H9 (cell line): ENCODE measurements at regions not wholly inside any gene's neighbourhood (a gene's known extent, or its start where the extent isn't known, plus 50 kb on each side); places are given as distances from the start of the nearest gene placed in this dataset.

Source experiments
- DNase-seq: peaks from one replicate; pipeline ENCODE4 v3.0.0-alpha.2; 2017
- H2AFZ ChIP-seq: one replicate; pipeline ENCODE4 v1.6.1; 2013; ENCODE audit warnings: mild to moderate bottlenecking, low read length, control low read depth, moderate library complexity
- H2AK5ac ChIP-seq: 2 replicates; pipeline ENCODE4 v1.6.1; 2013; ENCODE audit warnings: low read length, control low read depth, mixed read lengths; ENCODE audit not compliant: insufficient read length
- H2BK120ac ChIP-seq: one replicate; pipeline ENCODE4 v1.6.1; 2013; ENCODE audit warnings: low read depth, mild to moderate bottlenecking, low read length, control low read depth, inconsistent platforms; ENCODE audit not compliant: poor library complexity, severe bottlenecking
- H2BK12ac ChIP-seq: 2 replicates; pipeline ENCODE4 v1.6.1; 2013; ENCODE audit warnings: low read length, control low read depth, mixed read lengths, low read depth; ENCODE audit not compliant: insufficient read length
- H2BK15ac ChIP-seq: 2 replicates; pipeline ENCODE4 v1.6.1; 2013; ENCODE audit warnings: low read depth, low read length, control low read depth
- H2BK20ac ChIP-seq: one replicate; pipeline ENCODE4 v1.6.1; 2013; ENCODE audit warnings: low read depth, mild to moderate bottlenecking, low read length, control low read depth, inconsistent platforms; ENCODE audit not compliant: poor library complexity, severe bottlenecking
- H2BK5ac ChIP-seq: 2 replicates; pipeline ENCODE4 v1.6.1; 2013; ENCODE audit warnings: low read length, control low read depth, mixed read lengths; ENCODE audit not compliant: insufficient read length
- H3K14ac ChIP-seq: 2 replicates; pipeline ENCODE4 v1.6.1; 2013; ENCODE audit warnings: low read length, control low read depth; ENCODE audit not compliant: insufficient read depth
- H3K18ac ChIP-seq: 2 replicates; pipeline ENCODE4 v1.6.1; 2013; ENCODE audit warnings: low read depth, mild to moderate bottlenecking, mixed read lengths, low read length, control low read depth; ENCODE audit not compliant: insufficient read length
- H3K23ac ChIP-seq: 2 replicates; pipeline ENCODE4 v1.6.1; 2013; ENCODE audit warnings: low read length, control low read depth, mixed read lengths, low read depth; ENCODE audit not compliant: insufficient read length
- H3K23me2 ChIP-seq: 2 replicates; pipeline ENCODE4 v1.6.1; 2013; ENCODE audit warnings: low read depth, mild to moderate bottlenecking, mixed read lengths, low read length, control low read depth; ENCODE audit not compliant: insufficient read length, poor library complexity, severe bottlenecking
- H3K27ac ChIP-seq: 2 replicates; pipeline ENCODE4 v1.5.1; 2013; ENCODE audit warnings: low read length, control low read depth, mixed read lengths, low read depth; ENCODE audit not compliant: insufficient read length
- H3K27me3 ChIP-seq: 2 replicates; pipeline ENCODE4 v1.6.1; 2013; ENCODE audit warnings: low read length, control low read depth, inconsistent platforms; ENCODE audit not compliant: insufficient read depth
- H3K4ac ChIP-seq: 2 replicates; pipeline ENCODE4 v1.6.1; 2013; ENCODE audit warnings: low read depth, mild to moderate bottlenecking, control low read depth, inconsistent platforms, low read length, moderate library complexity
- H3K4me1 ChIP-seq: 2 replicates; pipeline ENCODE4 v1.6.1; 2013; ENCODE audit warnings: low read length, control low read depth, inconsistent platforms; ENCODE audit not compliant: insufficient read depth
- H3K4me2 ChIP-seq: 2 replicates; pipeline ENCODE4 v1.6.1; 2013; ENCODE audit warnings: low read length, control low read depth, mixed read lengths; ENCODE audit not compliant: insufficient read length, insufficient read depth
- H3K56ac ChIP-seq: 2 replicates; pipeline ENCODE4 v1.6.1; 2013; ENCODE audit warnings: low read depth, mild to moderate bottlenecking, mixed read lengths, low read length, control low read depth; ENCODE audit not compliant: insufficient read length
- H3K79me1 ChIP-seq: 2 replicates; pipeline ENCODE4 v1.6.1; 2013; ENCODE audit warnings: low read depth, mild to moderate bottlenecking, moderate library complexity, low read length, control low read depth, inconsistent platforms; ENCODE audit not compliant: insufficient read depth, poor library complexity, severe bottlenecking
- H3K79me2 ChIP-seq: 2 replicates; pipeline ENCODE4 v1.6.1; 2013; ENCODE audit warnings: low read length, control low read depth, inconsistent platforms; ENCODE audit not compliant: insufficient read depth
- H3K9ac ChIP-seq: 2 replicates; pipeline ENCODE4 v1.6.1; 2013; ENCODE audit warnings: low read length, control low read depth, mixed read lengths; ENCODE audit not compliant: insufficient read length; ENCODE audit errors: extremely low read depth
- H3K9me3 ChIP-seq: one replicate; pipeline ENCODE4 v1.6.1; 2013; ENCODE audit warnings: low read depth, low read length, inconsistent platforms; ENCODE audit not compliant: control insufficient read depth
- H3T11ph ChIP-seq: one replicate; pipeline ENCODE4 v1.6.1; 2013; ENCODE audit warnings: mild to moderate bottlenecking, low read length, control low read depth, inconsistent platforms
- H4K20me1 ChIP-seq: one replicate; pipeline ENCODE4 v1.6.1; 2013; ENCODE audit not compliant: control insufficient read depth, insufficient read length, insufficient read depth
- H4K5ac ChIP-seq: 2 replicates; pipeline ENCODE4 v1.6.1; 2013; ENCODE audit warnings: low read depth, mild to moderate bottlenecking, mixed read lengths, low read length, control low read depth; ENCODE audit not compliant: insufficient read length
- H4K8ac ChIP-seq: replicated peaks from 2 replicates; pipeline ENCODE4 v1.6.1; 2013; ENCODE audit warnings: low read length, control low read depth, mixed read lengths, low read depth; ENCODE audit not compliant: insufficient read length
- H4K91ac ChIP-seq: 2 replicates; pipeline ENCODE4 v1.6.1; 2013; ENCODE audit warnings: low read depth, mild to moderate bottlenecking, moderate library complexity, mixed read lengths, low read length, control low read depth; ENCODE audit not compliant: insufficient read length
- H3K27ac Mint-ChIP-seq, 3 experiments: 2 replicates in 2 of 3; 3 replicates in 1 of 3; pipeline ENCODE4 v1.8.0; 2020 to 2021; ENCODE audit warnings: mixed read lengths in 3 of 3, mild to moderate bottlenecking in 1 of 3, moderate library complexity in 1 of 3
- H3K27me3 Mint-ChIP-seq: 2 replicates; pipeline ENCODE4 v1.8.0; 2021; ENCODE audit warnings: low read depth, mild to moderate bottlenecking, moderate library complexity, mixed read lengths
- H3K36me3 Mint-ChIP-seq, 3 experiments: 2 replicates in 2 of 3; 3 replicates in 1 of 3; pipeline ENCODE4 v1.8.0; 2020 to 2021; ENCODE audit warnings: low read depth in 3 of 3, mixed read lengths in 3 of 3; ENCODE audit not compliant: insufficient read depth in 1 of 3
- H3K4me1 Mint-ChIP-seq, 2 experiments: 2 replicates each; pipeline ENCODE4 v1.8.0; 2020; ENCODE audit warnings: mixed read lengths in 2 of 2
- H3K4me3 Mint-ChIP-seq, 2 experiments: 2 replicates in 1 of 2; 3 replicates in 1 of 2; pipeline ENCODE4 v1.8.0; 2020 to 2021; ENCODE audit warnings: mild to moderate bottlenecking in 2 of 2, mixed read lengths in 2 of 2, moderate library complexity in 1 of 2
- H3K9me3 Mint-ChIP-seq, 2 experiments: 2 replicates in 1 of 2; 3 replicates in 1 of 2; pipeline ENCODE4 v1.8.0; 2020; ENCODE audit warnings: mild to moderate bottlenecking in 2 of 2, mixed read lengths in 2 of 2, moderate library complexity in 1 of 2
- WGBS: extraction: QIAGEN DNeasy Blood & Tissue Kit; methylation state at CpG from one replicate; pipeline ENCODE4 v1.1.7; 2013; ENCODE audit warnings: missing lambda C conversion rate, low lambda C conversion rate, mixed read lengths; ENCODE audit not compliant: insufficient read length; ENCODE audit errors: extremely low coverage; 5-methylcytosine and 5-hydroxymethylcytosine counted together
- TF ChIP-seq, protein P1 (sequence below): fragments of 200-600 bp; sonication (generic); conservative IDR thresholded peaks from 3 replicates; pipeline ENCODE4 v1.8.0; 2021; ENCODE audit warnings: antibody characterized with exemption, mild to moderate bottlenecking

DNA sequence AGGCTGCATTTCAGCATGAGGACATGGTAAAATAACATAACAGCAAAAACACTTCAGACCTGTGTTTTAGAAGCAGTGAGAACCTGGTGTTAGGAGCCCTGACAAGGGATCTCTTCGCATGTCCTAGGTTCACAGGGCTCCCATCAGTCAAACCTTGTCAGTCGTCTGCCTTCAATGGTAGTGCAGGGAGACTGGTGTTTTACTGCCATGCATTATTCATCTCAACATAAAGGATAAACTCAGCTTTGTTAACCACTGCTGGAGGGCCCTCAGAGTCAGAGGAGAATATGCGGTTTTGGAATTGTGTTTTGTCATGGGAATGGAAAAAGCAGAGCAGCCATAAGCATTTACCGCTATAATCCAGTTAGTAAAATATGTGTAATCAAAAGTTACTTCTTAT, 275.9 kb upstream of the GCFC2 start:
- Histone ChIP-seq H2BK15ac (no peak overlapping the region), H3T11ph (no peak overlapping the region), H3K79me1 (no peaks in the 10 kb centered on the region), H2BK5ac (no peak overlapping the region), H3K9ac (no peak overlapping the region), H3K56ac (no peak overlapping the region), H3K23me2 (no peaks in the 10 kb centered on the region), H3K23ac (no peak overlapping the region), H2AFZ (no peak overlapping the region), H3K14ac (no peak overlapping the region), H3K4me2 (no peak overlapping the region), H4K5ac (no peak overlapping the region), H2BK120ac (no peak overlapping the region), H4K91ac (no peak overlapping the region), H3K4ac (no peak overlapping the region), H3K27ac (no peak overlapping the region), H2BK20ac (no peak overlapping the region), H3K9me3 (no peaks in the 10 kb centered on the region), H2AK5ac (no peak overlapping the region), H4K20me1 (no peaks in the 10 kb centered on the region), H3K18ac (no peak overlapping the region), H3K4me1 (no peaks in the 10 kb centered on the region), H3K79me2 (no peaks in the 10 kb centered on the region), H2BK12ac (no peak overlapping the region), H3K27me3 (no peaks in the 10 kb centered on the region), H4K8ac (no peak overlapping the region)
- no peak overlapping the region for H3K27ac Mint-ChIP-seq
- peaks cover 3 to 26% (median 10%) of the 10 kb centered on the region in 3 experiments; a peak in 6 of 7 replicates for H3K36me3 Mint-ChIP-seq
- peaks cover 10 to 26% of the 10 kb centered on the region in 2 experiments for H3K9me3 Mint-ChIP-seq
- TF ChIP-seq, protein P1, sequence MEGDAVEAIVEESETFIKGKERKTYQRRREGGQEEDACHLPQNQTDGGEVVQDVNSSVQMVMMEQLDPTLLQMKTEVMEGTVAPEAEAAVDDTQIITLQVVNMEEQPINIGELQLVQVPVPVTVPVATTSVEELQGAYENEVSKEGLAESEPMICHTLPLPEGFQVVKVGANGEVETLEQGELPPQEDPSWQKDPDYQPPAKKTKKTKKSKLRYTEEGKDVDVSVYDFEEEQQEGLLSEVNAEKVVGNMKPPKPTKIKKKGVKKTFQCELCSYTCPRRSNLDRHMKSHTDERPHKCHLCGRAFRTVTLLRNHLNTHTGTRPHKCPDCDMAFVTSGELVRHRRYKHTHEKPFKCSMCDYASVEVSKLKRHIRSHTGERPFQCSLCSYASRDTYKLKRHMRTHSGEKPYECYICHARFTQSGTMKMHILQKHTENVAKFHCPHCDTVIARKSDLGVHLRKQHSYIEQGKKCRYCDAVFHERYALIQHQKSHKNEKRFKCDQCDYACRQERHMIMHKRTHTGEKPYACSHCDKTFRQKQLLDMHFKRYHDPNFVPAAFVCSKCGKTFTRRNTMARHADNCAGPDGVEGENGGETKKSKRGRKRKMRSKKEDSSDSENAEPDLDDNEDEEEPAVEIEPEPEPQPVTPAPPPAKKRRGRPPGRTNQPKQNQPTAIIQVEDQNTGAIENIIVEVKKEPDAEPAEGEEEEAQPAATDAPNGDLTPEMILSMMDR, result no peak
- no CpG with 5 or more reads among the region's 4 CpGs for WGBS
- peaks cover 3 to 6% of the 10 kb centered on the region in 2 experiments; a peak in 2 of 4 replicates for H3K4me1 Mint-ChIP-seq
- H3K4me3 Mint-ChIP-seq, result no peak overlapping the region
- no peaks in the 10 kb centered on the region for H3K27me3 Mint-ChIP-seq
- no peak for DNase-seq
